WTC11 (cell line): ENCODE measurements at regions not wholly inside any gene's neighbourhood (a gene's known extent, or its start where the extent isn't known, plus 50 kb on each side); places are given as distances from the start of the nearest gene placed in this dataset.

Source experiments
- ATAC-seq: fragments of 200-7000 bp; cut with Tn5 transposase; 2 replicates; pipeline ENCODE4 v1.10.0; 2021; ENCODE audit warnings: mild to moderate bottlenecking, moderate library complexity
- CTCF ChIA-PET: fragments of 300-600 bp; sonication (Branson Sonifier 250); formaldehyde crosslinking; loops from one replicate; lab custom pipeline; 2021; ENCODE audit warnings: antibody characterized with exemption; lab: Charles Lee
- POLR2A ChIA-PET: fragments of 350-600 bp; sonication (Branson Sonifier 250); formaldehyde crosslinking; loops from one replicate; lab custom pipeline; 2021; ENCODE audit warnings: antibody characterized with exemption; lab: Charles Lee
- DNase-seq: peaks from one replicate; pipeline ENCODE4 v3.0.0; 2021; ENCODE audit warnings: low spot score
- H3K27ac Mint-ChIP-seq: 2 replicates; pipeline ENCODE4 v1.8.0; 2021; ENCODE audit warnings: mixed read lengths
- H3K27me3 Mint-ChIP-seq: 2 replicates; pipeline ENCODE4 v1.8.0; 2021; ENCODE audit warnings: low read depth, mild to moderate bottlenecking, moderate library complexity, mixed read lengths
- H3K36me3 Mint-ChIP-seq: 2 replicates; pipeline ENCODE4 v1.8.0; 2021; ENCODE audit warnings: mixed read lengths
- H3K4me1 Mint-ChIP-seq: 2 replicates; pipeline ENCODE4 v1.8.0; 2022; ENCODE audit warnings: mixed read lengths
- H3K4me3 Mint-ChIP-seq: 2 replicates; pipeline ENCODE4 v1.8.0; 2021; ENCODE audit warnings: mild to moderate bottlenecking, moderate library complexity, mixed read lengths
- H3K9me3 Mint-ChIP-seq: 2 replicates; pipeline ENCODE4 v1.8.0; 2021; ENCODE audit warnings: mixed read lengths
- CREB1 ChIP-seq: sonication (generic); formaldehyde crosslinking; IDR thresholded peaks from 2 replicates; pipeline ENCODE4 v1.8.0; 2023; ENCODE audit warnings: mild to moderate bottlenecking, missing genetic modification reagents
- EMX1 ChIP-seq: fragments of 250-450 bp; sonication (Bioruptor Pico); IDR thresholded peaks from 2 replicates; pipeline ENCODE4 v1.8.0; 2021; ENCODE audit warnings: mild to moderate bottlenecking
- IRF2 ChIP-seq: sonication (generic); formaldehyde crosslinking; IDR thresholded peaks from 2 replicates; pipeline ENCODE4 v1.8.0; 2022; ENCODE audit warnings: low read depth, missing genetic modification reagents, borderline replicate concordance
- NR2C2 ChIP-seq: sonication (generic); formaldehyde crosslinking; IDR thresholded peaks from 2 replicates; pipeline ENCODE4 v1.8.0; 2022; ENCODE audit warnings: mild to moderate bottlenecking, missing genetic modification reagents
- NR3C1 ChIP-seq: sonication (generic); formaldehyde crosslinking; conservative IDR thresholded peaks from 2 replicates; pipeline ENCODE4 v1.8.1; 2023; ENCODE audit warnings: low read depth, mild to moderate bottlenecking, missing genetic modification reagents
- PRRX2 ChIP-seq: fragments of 250-450 bp; sonication (Bioruptor Pico); IDR thresholded peaks from 2 replicates; pipeline ENCODE4 v1.8.0; 2021; ENCODE audit warnings: mild to moderate bottlenecking
- RELA ChIP-seq: sonication (generic); formaldehyde crosslinking; IDR thresholded peaks from 2 replicates; pipeline ENCODE4 v1.8.1; 2022; ENCODE audit warnings: missing genetic modification reagents, mild to moderate bottlenecking, borderline replicate concordance
- SMAD3 ChIP-seq: sonication (generic); formaldehyde crosslinking; IDR thresholded peaks from 2 replicates; pipeline ENCODE4 v1.8.0; 2022; ENCODE audit warnings: missing genetic modification reagents, mild to moderate bottlenecking, borderline replicate concordance
- SP1 ChIP-seq: sonication (generic); formaldehyde crosslinking; conservative IDR thresholded peaks from 2 replicates; pipeline ENCODE4 v1.8.1; 2022; ENCODE audit warnings: missing genetic modification reagents
- TEAD4 ChIP-seq: sonication (generic); formaldehyde crosslinking; IDR thresholded peaks from 2 replicates; pipeline ENCODE4 v1.8.0; 2022; ENCODE audit warnings: mild to moderate bottlenecking, missing genetic modification reagents
- ZBTB21 ChIP-seq: sonication (generic); formaldehyde crosslinking; IDR thresholded peaks from 2 replicates; pipeline ENCODE4 v1.8.1; 2023; ENCODE audit warnings: mild to moderate bottlenecking, missing genetic modification reagents, borderline replicate concordance
- ZNF396 ChIP-seq: fragments of 250-450 bp; sonication (Bioruptor Pico); IDR thresholded peaks from 2 replicates; pipeline ENCODE4 v1.8.0; 2021; ENCODE audit warnings: mild to moderate bottlenecking, moderate library complexity, borderline replicate concordance
- TF ChIP-seq, protein P1 (sequence below): sonication (generic); formaldehyde crosslinking; IDR thresholded peaks from 2 replicates; pipeline ENCODE4 v1.8.1; 2023; ENCODE audit warnings: mild to moderate bottlenecking, missing genetic modification reagents
- TF ChIP-seq, protein P2 (sequence below): fragments of 250-450 bp; sonication (Bioruptor Pico); IDR thresholded peaks from 2 replicates; pipeline ENCODE4 v1.9.0; 2021; ENCODE audit warnings: mild to moderate bottlenecking
- TF ChIP-seq, protein P3 (sequence below): sonication (generic); formaldehyde crosslinking; IDR thresholded peaks from 2 replicates; pipeline ENCODE4 v1.8.1; 2023; ENCODE audit warnings: mild to moderate bottlenecking, missing genetic modification reagents
- TF ChIP-seq, protein P4 (sequence below): fragments of 250-450 bp; sonication (Bioruptor Pico); IDR thresholded peaks from 2 replicates; pipeline ENCODE4 v1.9.0; 2021; ENCODE audit warnings: mild to moderate bottlenecking, borderline replicate concordance
- TF ChIP-seq, protein P5 (sequence below): sonication (generic); formaldehyde crosslinking; IDR thresholded peaks from 2 replicates; pipeline ENCODE4 v1.8.1; 2023; ENCODE audit warnings: mild to moderate bottlenecking, missing genetic modification reagents, moderate library complexity
- TF ChIP-seq, protein P6 (sequence below): sonication (generic); formaldehyde crosslinking; IDR thresholded peaks from 2 replicates; pipeline ENCODE4 v1.8.0; 2022; ENCODE audit warnings: mild to moderate bottlenecking, missing genetic modification reagents

DNA sequence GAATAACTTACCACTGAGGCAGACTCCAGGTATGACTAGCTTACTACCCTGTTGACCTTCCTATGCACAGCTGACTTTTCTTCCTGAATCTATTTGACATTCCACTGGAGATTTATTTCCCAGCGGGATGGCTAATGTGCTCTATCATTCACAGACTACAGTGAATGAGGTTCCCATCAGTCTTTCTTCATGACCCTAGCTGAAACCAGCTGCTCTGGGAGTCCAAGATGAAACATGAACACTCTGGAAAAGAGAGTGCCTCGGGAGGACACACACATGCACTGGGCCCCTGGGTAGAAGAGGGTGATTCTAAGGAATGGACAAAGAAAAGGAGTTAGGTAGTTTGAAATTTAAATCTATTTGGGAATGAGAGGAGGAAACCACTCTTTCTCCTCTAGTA is 82.6 kb upstream of the DST start:
- ChIA-PET POLR2A (no interaction called here), CTCF (interaction anchor here (0.6 to 1.9 kb wide), 3 partner anchors 19 to 626 kb away, joined by 3 to 5 read pairs (median 5); no protein-coding TSS in a partner anchor)
- H3K36me3 Mint-ChIP-seq: peaks cover 20% of the 10 kb centered on the region
- peak overlapping the region; percentile 92 for H3K27ac Mint-ChIP-seq
- no peaks in the 10 kb centered on the region for H3K27me3 Mint-ChIP-seq
- DNase-seq (no peak), ATAC-seq (peak; percentile 38)
- no peak for TF ChIP-seq ZBTB21 (CRISPR knock-in tag)
- TF ChIP-seq EMX1 (CRISPR knock-in tag): no peak
- TF ChIP-seq, protein P1, sequence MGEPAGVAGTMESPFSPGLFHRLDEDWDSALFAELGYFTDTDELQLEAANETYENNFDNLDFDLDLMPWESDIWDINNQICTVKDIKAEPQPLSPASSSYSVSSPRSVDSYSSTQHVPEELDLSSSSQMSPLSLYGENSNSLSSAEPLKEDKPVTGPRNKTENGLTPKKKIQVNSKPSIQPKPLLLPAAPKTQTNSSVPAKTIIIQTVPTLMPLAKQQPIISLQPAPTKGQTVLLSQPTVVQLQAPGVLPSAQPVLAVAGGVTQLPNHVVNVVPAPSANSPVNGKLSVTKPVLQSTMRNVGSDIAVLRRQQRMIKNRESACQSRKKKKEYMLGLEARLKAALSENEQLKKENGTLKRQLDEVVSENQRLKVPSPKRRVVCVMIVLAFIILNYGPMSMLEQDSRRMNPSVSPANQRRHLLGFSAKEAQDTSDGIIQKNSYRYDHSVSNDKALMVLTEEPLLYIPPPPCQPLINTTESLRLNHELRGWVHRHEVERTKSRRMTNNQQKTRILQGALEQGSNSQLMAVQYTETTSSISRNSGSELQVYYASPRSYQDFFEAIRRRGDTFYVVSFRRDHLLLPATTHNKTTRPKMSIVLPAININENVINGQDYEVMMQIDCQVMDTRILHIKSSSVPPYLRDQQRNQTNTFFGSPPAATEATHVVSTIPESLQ (CRISPR knock-in tag): no peak
- no peak for TF ChIP-seq PRRX2
- TF ChIP-seq NR3C1 (CRISPR knock-in tag): no peak
- TF ChIP-seq, protein P2, sequence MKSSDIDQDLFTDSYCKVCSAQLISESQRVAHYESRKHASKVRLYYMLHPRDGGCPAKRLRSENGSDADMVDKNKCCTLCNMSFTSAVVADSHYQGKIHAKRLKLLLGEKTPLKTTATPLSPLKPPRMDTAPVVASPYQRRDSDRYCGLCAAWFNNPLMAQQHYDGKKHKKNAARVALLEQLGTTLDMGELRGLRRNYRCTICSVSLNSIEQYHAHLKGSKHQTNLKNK: no peak
- TF ChIP-seq, protein P3, sequence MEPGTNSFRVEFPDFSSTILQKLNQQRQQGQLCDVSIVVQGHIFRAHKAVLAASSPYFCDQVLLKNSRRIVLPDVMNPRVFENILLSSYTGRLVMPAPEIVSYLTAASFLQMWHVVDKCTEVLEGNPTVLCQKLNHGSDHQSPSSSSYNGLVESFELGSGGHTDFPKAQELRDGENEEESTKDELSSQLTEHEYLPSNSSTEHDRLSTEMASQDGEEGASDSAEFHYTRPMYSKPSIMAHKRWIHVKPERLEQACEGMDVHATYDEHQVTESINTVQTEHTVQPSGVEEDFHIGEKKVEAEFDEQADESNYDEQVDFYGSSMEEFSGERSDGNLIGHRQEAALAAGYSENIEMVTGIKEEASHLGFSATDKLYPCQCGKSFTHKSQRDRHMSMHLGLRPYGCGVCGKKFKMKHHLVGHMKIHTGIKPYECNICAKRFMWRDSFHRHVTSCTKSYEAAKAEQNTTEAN (CRISPR knock-in tag): no peak
- TF ChIP-seq, protein P4, sequence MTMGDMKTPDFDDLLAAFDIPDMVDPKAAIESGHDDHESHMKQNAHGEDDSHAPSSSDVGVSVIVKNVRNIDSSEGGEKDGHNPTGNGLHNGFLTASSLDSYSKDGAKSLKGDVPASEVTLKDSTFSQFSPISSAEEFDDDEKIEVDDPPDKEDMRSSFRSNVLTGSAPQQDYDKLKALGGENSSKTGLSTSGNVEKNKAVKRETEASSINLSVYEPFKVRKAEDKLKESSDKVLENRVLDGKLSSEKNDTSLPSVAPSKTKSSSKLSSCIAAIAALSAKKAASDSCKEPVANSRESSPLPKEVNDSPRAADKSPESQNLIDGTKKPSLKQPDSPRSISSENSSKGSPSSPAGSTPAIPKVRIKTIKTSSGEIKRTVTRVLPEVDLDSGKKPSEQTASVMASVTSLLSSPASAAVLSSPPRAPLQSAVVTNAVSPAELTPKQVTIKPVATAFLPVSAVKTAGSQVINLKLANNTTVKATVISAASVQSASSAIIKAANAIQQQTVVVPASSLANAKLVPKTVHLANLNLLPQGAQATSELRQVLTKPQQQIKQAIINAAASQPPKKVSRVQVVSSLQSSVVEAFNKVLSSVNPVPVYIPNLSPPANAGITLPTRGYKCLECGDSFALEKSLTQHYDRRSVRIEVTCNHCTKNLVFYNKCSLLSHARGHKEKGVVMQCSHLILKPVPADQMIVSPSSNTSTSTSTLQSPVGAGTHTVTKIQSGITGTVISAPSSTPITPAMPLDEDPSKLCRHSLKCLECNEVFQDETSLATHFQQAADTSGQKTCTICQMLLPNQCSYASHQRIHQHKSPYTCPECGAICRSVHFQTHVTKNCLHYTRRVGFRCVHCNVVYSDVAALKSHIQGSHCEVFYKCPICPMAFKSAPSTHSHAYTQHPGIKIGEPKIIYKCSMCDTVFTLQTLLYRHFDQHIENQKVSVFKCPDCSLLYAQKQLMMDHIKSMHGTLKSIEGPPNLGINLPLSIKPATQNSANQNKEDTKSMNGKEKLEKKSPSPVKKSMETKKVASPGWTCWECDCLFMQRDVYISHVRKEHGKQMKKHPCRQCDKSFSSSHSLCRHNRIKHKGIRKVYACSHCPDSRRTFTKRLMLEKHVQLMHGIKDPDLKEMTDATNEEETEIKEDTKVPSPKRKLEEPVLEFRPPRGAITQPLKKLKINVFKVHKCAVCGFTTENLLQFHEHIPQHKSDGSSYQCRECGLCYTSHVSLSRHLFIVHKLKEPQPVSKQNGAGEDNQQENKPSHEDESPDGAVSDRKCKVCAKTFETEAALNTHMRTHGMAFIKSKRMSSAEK: no peak
- no peak for TF ChIP-seq SMAD3
- no peak for TF ChIP-seq TEAD4 (CRISPR knock-in tag)
- no peak for TF ChIP-seq NR2C2 (CRISPR knock-in tag)
- TF ChIP-seq ZNF396: no peak
- TF ChIP-seq RELA (CRISPR knock-in tag): no peak
- TF ChIP-seq, protein P5, sequence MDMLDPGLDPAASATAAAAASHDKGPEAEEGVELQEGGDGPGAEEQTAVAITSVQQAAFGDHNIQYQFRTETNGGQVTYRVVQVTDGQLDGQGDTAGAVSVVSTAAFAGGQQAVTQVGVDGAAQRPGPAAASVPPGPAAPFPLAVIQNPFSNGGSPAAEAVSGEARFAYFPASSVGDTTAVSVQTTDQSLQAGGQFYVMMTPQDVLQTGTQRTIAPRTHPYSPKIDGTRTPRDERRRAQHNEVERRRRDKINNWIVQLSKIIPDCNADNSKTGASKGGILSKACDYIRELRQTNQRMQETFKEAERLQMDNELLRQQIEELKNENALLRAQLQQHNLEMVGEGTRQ (CRISPR knock-in tag): no peak
- TF ChIP-seq IRF2 (CRISPR knock-in tag): no peak
- TF ChIP-seq, protein P6, sequence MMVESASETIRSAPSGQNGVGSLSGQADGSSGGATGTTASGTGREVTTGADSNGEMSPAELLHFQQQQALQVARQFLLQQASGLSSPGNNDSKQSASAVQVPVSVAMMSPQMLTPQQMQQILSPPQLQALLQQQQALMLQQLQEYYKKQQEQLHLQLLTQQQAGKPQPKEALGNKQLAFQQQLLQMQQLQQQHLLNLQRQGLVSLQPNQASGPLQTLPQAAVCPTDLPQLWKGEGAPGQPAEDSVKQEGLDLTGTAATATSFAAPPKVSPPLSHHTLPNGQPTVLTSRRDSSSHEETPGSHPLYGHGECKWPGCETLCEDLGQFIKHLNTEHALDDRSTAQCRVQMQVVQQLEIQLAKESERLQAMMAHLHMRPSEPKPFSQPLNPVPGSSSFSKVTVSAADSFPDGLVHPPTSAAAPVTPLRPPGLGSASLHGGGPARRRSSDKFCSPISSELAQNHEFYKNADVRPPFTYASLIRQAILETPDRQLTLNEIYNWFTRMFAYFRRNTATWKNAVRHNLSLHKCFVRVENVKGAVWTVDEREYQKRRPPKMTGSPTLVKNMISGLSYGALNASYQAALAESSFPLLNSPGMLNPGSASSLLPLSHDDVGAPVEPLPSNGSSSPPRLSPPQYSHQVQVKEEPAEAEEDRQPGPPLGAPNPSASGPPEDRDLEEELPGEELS: no peak
- TF ChIP-seq CREB1 (CRISPR knock-in tag): no peak
- no peak for TF ChIP-seq SP1
- H3K4me3 Mint-ChIP-seq: no peak overlapping the region
- peaks cover 44% of the 10 kb centered on the region for H3K4me1 Mint-ChIP-seq
- H3K9me3 Mint-ChIP-seq: peaks cover 14% of the 10 kb centered on the region
